RWPE1 (cell line): ENCODE measurements at regions not wholly inside any gene's neighbourhood (a gene's known extent, or its start where the extent isn't known, plus 50 kb on each side); places are given as distances from the start of the nearest gene placed in this dataset.

Experiments
- CTCF ChIA-PET: fragments of 350-600 bp; sonication (Branson Sonifier 250); formaldehyde crosslinking; extraction: SDS; loops from one replicate; lab custom pipeline; 2021; lab: Yijun Ruan, JAX
- POLR2A ChIA-PET: fragments of 400-600 bp; formaldehyde crosslinking; extraction: SDS; loops from one replicate; lab custom pipeline; 2020; ENCODE audit warnings: antibody characterized with exemption; ENCODE audit not compliant: low non-redundant PET; lab: Yijun Ruan, JAX
- DNase-seq: peaks from one replicate; pipeline ENCODE4 v3.0.0; 2012; ENCODE audit warnings: low spot score
- H3K27ac ChIP-seq: fragments of 450-650 bp; 2 replicates; pipeline ENCODE4 v1.5.1; 2017
- TF ChIP-seq, protein P1 (sequence below): fragments of 450-650 bp; conservative IDR thresholded peaks from 2 replicates; pipeline ENCODE4 v1.5.1; 2017; ENCODE audit warnings: low read depth, mild to moderate bottlenecking

DNA sequence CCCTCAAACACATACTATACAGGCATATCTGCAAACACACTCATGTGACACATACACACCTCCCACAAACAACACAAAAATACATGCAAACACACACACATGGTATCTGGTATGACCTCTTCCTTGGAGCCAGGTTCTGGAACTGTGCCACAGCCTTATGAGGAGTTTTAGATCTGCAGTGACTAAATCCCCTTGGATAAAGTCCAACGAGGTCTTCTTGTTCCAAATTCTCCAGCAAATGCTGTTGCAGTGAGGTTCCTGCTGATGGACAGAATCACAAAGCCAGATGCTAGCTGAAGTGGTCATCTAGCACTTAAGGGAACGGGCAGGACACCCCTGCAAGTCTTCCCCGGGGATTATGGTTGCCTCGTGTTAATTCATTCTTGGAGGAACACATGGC is 54.5 kb upstream of the DAPL1 start:
- CTCF ChIA-PET, result interaction anchor here (1.0 kb wide), 1 partner anchor 13 kb away, joined by 4 read pairs; no protein-coding TSS in a partner anchor
- H3K27ac ChIP-seq, result no peak overlapping the region
- DNase-seq, result no peak

DNA sequence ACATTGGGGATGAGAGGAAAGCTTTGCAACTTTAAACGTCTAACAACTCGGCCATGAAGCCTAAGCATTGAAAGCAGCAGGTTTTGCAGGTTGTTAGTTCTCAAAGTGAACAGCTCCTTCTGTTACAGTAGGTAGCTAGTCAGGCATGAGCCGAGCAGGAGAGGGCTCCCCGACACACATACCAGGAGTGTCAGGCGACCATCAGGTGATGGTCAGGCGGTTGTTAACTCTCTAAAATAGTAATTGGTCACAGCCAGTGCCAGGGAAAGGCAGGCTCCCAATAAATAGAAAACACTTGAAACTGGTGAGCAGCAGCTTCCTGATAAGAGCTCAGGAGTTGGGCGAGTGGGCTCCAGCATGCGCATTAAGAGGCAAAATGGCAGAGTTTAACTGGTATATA is 53.5 kb upstream of the DAPL1 start:
- ChIA-PET POLR2A (no interaction called here), CTCF (interaction anchor here (0.6 to 1.7 kb wide), 4 partner anchors 12 to 562 kb away, joined by 3 to 5 read pairs (median 4); no protein-coding TSS in a partner anchor)
- no peak for DNase-seq

More for the DNA sequence above, 54.5 kb upstream of the DAPL1 start:
- TF ChIP-seq, protein P1, sequence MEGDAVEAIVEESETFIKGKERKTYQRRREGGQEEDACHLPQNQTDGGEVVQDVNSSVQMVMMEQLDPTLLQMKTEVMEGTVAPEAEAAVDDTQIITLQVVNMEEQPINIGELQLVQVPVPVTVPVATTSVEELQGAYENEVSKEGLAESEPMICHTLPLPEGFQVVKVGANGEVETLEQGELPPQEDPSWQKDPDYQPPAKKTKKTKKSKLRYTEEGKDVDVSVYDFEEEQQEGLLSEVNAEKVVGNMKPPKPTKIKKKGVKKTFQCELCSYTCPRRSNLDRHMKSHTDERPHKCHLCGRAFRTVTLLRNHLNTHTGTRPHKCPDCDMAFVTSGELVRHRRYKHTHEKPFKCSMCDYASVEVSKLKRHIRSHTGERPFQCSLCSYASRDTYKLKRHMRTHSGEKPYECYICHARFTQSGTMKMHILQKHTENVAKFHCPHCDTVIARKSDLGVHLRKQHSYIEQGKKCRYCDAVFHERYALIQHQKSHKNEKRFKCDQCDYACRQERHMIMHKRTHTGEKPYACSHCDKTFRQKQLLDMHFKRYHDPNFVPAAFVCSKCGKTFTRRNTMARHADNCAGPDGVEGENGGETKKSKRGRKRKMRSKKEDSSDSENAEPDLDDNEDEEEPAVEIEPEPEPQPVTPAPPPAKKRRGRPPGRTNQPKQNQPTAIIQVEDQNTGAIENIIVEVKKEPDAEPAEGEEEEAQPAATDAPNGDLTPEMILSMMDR, result no peak
- POLR2A ChIA-PET, result no interaction called here

DNA sequence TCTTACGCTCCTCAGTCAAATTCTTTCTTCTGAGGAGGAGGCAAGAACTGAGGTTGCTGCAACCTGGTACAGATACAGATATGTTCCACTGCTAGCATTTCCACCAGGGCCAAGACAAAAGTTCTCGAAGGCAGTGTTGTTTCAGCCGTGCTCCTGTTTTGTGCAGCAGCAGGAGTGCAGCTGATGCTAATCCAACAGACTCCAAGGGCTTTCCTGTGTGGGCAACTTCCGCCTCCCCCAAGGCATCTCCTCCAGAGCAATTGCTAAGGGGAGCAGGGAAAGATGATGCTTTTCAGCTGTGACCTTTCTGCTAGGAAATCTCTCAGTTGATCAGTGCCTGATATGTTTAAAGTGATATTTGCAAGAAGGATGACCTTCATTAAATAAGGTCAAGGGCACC is 52.6 kb upstream of the DAPL1 start:
- POLR2A ChIA-PET, result interaction anchor here (0.7 kb wide), 1 partner anchor 28 kb away, joined by 3 read pairs; no protein-coding TSS in a partner anchor
- TF ChIP-seq, protein P1, result no peak
- CTCF ChIA-PET, result interaction anchor here (0.6 to 1.7 kb wide), 5 partner anchors 12 to 870 kb away, joined by 3 to 5 read pairs (median 4); no protein-coding TSS in a partner anchor
- DNase-seq, result no peak
- no peak overlapping the region for H3K27ac ChIP-seq

More for the DNA sequence above, 53.5 kb upstream of the DAPL1 start:
- no peak overlapping the region for H3K27ac ChIP-seq
- TF ChIP-seq, protein P1, result no peak

DNA sequence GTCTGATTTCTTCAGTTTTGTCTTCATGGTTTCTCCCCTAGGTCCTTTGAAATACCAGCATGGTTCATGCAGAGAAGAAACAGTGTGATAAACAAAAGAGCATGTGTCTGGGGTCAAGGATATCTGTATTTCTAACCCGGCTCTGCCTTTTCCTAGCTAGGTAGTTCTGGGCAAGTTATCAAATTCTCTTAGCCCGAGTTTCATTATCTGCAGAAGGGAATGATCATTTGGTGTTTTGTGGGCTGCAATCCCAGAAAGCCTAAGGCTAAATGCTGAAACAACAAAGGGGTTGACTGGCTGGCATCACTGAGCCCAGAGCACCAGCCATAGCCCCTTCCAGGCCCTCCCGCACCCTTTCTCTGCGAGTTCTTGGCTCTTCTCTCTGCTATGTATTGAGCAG is 51.7 kb upstream of the DAPL1 start:
- no peak for DNase-seq
- CTCF ChIA-PET, result interaction anchor here (1.2 to 1.7 kb wide), 2 partner anchors 11 to 286 kb away, joined by 4 to 5 read pairs; no protein-coding TSS in a partner anchor
- TF ChIP-seq, protein P1, result no peak
- POLR2A ChIA-PET, result no interaction called here
- no peak overlapping the region for H3K27ac ChIP-seq

DNA sequence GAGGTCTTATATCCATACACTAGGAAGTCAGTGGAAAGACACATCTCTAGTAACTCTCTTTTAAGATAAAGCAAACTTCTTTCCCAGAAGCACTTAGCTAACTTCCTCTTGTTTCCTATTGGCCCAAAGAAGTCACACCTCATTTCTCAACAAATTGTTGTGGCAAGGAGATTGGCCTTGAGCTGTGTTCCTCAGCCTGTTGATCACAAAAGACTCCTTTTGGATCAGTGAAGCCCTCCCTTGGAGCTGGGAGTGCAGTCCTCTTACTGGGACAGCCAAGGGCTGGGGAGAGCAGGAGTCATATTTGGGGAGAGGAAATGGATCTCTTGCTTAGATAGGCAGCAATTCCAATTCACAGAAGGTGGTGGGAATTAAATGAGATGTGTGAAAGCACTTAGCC is 51.2 kb upstream of the DAPL1 start:
- ChIA-PET CTCF (interaction anchor here (1.2 to 1.3 kb wide), 2 partner anchors 10 to 287 kb away, joined by 4 to 7 read pairs; no protein-coding TSS in a partner anchor), POLR2A (no interaction called here)
- TF ChIP-seq, protein P1, result no peak
- H3K27ac ChIP-seq, result no peak overlapping the region
- DNase-seq, result no peak

DNA sequence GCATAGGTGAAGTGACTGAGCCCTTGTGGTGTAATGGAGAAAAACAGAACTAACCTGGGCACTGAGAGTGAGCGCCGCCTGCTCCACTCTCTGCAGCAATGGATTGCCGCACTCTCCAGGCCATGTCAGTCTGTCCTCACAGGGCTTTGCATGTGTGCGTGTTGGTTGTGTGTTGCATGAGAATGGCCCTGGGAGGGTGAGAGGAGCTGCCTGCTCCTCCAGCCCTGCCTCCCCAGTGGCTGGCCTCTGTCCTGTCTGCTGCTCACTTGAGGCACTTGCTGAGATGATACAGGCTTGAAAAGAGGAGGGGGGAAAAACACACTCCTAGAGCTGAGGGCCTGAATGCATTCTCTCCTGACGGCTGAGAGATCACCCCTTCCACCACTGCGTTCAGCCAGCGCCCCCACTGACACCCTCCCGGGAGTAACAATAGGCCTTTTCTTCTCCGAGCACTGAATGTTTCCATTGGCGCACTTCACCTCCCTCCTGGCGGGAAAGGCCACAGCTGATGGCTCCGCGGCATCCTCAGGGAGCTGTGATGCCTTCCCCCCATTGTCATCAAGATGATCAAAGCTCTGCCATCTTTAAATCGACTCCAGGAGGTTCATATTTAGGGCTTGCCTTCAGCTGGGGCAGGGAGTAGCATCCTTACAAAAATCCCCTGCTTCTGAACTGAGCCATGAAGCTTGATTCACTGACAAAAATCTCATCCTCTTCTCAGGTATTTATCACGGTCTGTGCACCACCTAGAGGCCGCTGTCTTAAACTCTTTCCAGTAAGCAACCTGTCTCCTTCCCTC is 49.9 kb upstream of the DAPL1 start:
- POLR2A ChIA-PET, result no interaction called here

More for the DNA sequence above, 49.9 kb upstream of the DAPL1 start:
- TF ChIP-seq, protein P1, result peak; percentile 61
- no peak overlapping the region for H3K27ac ChIP-seq
- CTCF ChIA-PET, result interaction anchor here (0.6 to 4.2 kb wide), 29 partner anchors 8 to 1448 kb away, joined by 3 to 21 read pairs (median 4); no protein-coding TSS in a partner anchor
- DNase-seq, result peak; percentile 48
